Esophagus muscularis mucosa (tissue), 4 donors: ENCODE measurements at regions not wholly inside any gene's neighbourhood (a gene's known extent, or its start where the extent isn't known, plus 50 kb on each side); places are given as distances from the start of the nearest gene placed in this dataset.

Experiments used
- DNase-seq: peaks from one replicate; pipeline ENCODE4 v3.0.0-alpha.2; 2017; ENCODE audit errors: extremely low spot score
- H3K27ac ChIP-seq, 4 donors: fragments of 200-600 bp; sonication (generic); replicated peaks in 1 of 4; 1 replicate in 3 of 4; 2 replicates in 1 of 4; pipeline ENCODE4 v1.5.1; 2016 to 2019; ENCODE audit warnings: mild to moderate bottlenecking in 1 of 4
- H3K27me3 ChIP-seq, 4 donors: fragments of 200-600 bp; sonication (generic); one replicate each; pipeline versions ENCODE4 v1.5.1 to v1.6.0; 2016 to 2019
- H3K36me3 ChIP-seq, 4 donors: fragments of 200-600 bp; sonication (generic); one replicate each; pipeline ENCODE4 v1.5.1; 2016 to 2019
- H3K4me1 ChIP-seq, 4 donors: fragments of 200-600 bp; sonication (generic); one replicate each; pipeline ENCODE4 v1.5.1; 2016 to 2019
- H3K4me3 ChIP-seq, 4 donors: fragments of 200-600 bp; sonication (generic); 1 replicate in 2 of 4; 2 replicates in 2 of 4; pipeline ENCODE4 v1.5.1; 2016 to 2019; ENCODE audit warnings: mild to moderate bottlenecking in 4 of 4, moderate library complexity in 1 of 4
- H3K9me3 ChIP-seq, 4 donors: fragments of 200-600 bp; sonication (generic); 1 replicate in 3 of 4; 2 replicates in 1 of 4; pipeline ENCODE4 v1.5.1; 2016 to 2019
- EP300 ChIP-seq: sonication (generic); formaldehyde crosslinking; IDR thresholded peaks from one replicate; pipeline ENCODE4 v1.6.1; 2017; ENCODE audit warnings: antibody characterized with exemption
- POLR2A ChIP-seq: fragments of 450-650 bp; IDR thresholded peaks from one replicate; pipeline ENCODE4 v1.6.1; 2017; ENCODE audit warnings: antibody characterized with exemption, moderate library complexity, mild to moderate bottlenecking, low read depth
- POLR2AphosphoS5 ChIP-seq, 2 donors: sonication (generic); formaldehyde crosslinking; IDR thresholded peaks; one replicate each; pipeline ENCODE4 v1.6.1; 2017; ENCODE audit warnings: antibody characterized with exemption in 2 of 2
- WGBS: methylation state at CpG from one replicate; pipeline ENCODE4 v1.1.5; 2018; 5-methylcytosine and 5-hydroxymethylcytosine counted together
- intact Hi-C: fragments of 100-400 bp; cut with DNase I; formaldehyde crosslinking; loops from one replicate; pipeline ENCODE4 v1.15.1; 2023
- TF ChIP-seq, protein P1 (sequence below), 3 experiments: fragments of 200-600 bp in 2 of 3; fragments of 450-650 bp in 1 of 3; sonication (generic) in 2 of 3; IDR thresholded peaks; one replicate each; pipeline ENCODE4 v1.5.1; 2017 to 2019; ENCODE audit warnings: antibody characterized with exemption in 3 of 3, mild to moderate bottlenecking in 2 of 3, moderate library complexity in 1 of 3

DNA sequence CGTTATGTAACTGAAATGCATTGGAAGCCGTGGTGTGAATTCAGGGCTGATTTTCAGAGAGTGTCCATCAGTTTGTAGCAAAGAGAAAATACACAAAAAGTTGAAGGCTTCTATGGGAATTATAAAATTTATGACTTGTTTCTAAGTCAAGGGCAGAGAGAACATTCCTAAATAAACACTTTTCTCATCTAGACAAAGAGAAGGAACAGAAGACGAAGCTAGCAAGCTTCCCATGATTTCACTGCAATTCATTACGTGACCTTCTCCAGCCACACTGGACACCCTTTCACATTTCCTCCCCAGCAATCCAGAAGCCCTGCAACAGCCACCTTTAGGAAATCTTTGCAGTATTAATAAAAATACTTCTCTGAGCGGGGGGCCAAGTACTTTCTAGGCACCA, 67.8 kb downstream of the TMEM100 start:
- intact Hi-C loops: no loop called here
- H3K4me1 ChIP-seq: peaks cover 0 to 9% (median 0%) of the 10 kb centered on the region in 4 donors

DNA sequence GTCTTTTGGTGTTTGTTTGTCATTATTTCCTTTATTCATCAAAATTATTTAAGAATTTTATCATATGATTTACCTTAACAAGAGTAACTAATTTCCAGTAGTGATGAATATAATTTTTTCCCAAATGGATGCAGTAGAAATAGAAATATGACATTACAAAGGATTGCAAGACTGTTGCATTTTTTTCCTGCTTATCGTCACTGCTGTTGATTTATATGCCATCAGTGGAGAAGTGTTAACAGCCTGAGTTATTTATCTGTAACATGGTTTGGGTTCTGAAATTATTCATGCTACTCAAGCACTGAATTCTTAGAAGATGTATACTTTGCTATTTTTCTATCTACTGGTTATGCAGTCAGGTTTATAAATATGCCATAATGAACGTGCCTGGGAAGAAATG, 68.6 kb downstream of the TMEM100 start:
- 57% methylated on average over 2 of the region's 2 CpGs for WGBS
- no peaks in the 10 kb centered on the region for H3K36me3 ChIP-seq

More for the DNA sequence above, 67.8 kb downstream of the TMEM100 start:
- Histone ChIP-seq H3K27ac (peak overlapping the region in 1 of 4 donors; percentile 25), H3K9me3 (no peaks in the 10 kb centered on the region), H3K36me3 (no peaks in the 10 kb centered on the region), H3K27me3 (no peaks in the 10 kb centered on the region), H3K4me3 (no peak overlapping the region)
- WGBS: 60% methylated on average over 5 of the region's 5 CpGs
- no peak for DNase-seq
- TF ChIP-seq POLR2AphosphoS5 (IDR thresholded peaks at IDR 0.05): no peak
- no peak for TF ChIP-seq POLR2A
- TF ChIP-seq, protein P1, sequence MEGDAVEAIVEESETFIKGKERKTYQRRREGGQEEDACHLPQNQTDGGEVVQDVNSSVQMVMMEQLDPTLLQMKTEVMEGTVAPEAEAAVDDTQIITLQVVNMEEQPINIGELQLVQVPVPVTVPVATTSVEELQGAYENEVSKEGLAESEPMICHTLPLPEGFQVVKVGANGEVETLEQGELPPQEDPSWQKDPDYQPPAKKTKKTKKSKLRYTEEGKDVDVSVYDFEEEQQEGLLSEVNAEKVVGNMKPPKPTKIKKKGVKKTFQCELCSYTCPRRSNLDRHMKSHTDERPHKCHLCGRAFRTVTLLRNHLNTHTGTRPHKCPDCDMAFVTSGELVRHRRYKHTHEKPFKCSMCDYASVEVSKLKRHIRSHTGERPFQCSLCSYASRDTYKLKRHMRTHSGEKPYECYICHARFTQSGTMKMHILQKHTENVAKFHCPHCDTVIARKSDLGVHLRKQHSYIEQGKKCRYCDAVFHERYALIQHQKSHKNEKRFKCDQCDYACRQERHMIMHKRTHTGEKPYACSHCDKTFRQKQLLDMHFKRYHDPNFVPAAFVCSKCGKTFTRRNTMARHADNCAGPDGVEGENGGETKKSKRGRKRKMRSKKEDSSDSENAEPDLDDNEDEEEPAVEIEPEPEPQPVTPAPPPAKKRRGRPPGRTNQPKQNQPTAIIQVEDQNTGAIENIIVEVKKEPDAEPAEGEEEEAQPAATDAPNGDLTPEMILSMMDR (IDR thresholded peaks at IDR 0.05): no peak
- TF ChIP-seq EP300: no peak

DNA sequence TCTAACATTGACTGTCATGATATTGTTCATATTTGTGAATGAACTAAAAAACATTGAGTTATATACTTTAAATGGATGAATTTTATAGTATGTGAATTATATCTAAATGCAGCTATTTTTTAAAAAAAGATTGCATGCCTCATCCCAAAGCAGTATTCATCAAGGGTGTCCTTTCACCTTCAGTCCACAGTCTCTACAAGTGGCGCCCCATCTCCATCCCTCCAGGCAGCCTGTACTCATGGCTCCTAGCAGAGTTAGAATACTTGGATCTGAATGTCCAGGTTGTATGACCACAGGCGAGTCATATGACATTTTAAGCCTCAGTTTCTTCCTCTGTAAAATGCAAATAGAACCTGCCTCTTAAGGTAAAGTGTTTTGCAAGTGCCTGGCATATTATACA, 69.8 kb downstream of the TMEM100 start:
- Histone ChIP-seq H3K4me1 (no peaks in the 10 kb centered on the region), H3K27me3 (no peaks in the 10 kb centered on the region), H3K36me3 (no peaks in the 10 kb centered on the region), H3K9me3 (no peaks in the 10 kb centered on the region), H3K27ac (no peak overlapping the region), H3K4me3 (no peak overlapping the region)
- WGBS: 97% methylated on average over 2 of the region's 2 CpGs
- intact Hi-C loops: no loop called here
- no peak for DNase-seq
- no peak for TF ChIP-seq EP300
- TF ChIP-seq POLR2AphosphoS5 (IDR thresholded peaks at IDR 0.05): no peak
- no peak for TF ChIP-seq POLR2A
- TF ChIP-seq, protein P1 (IDR thresholded peaks at IDR 0.05): no peak

More for the DNA sequence above, 68.6 kb downstream of the TMEM100 start:
- Histone ChIP-seq H3K4me3 (no peak overlapping the region), H3K27me3 (no peaks in the 10 kb centered on the region), H3K27ac (no peak overlapping the region), H3K4me1 (peaks cover 0 to under 1% (median 0%) of the 10 kb centered on the region in 4 donors), H3K9me3 (no peaks in the 10 kb centered on the region)
- no peak for DNase-seq
- intact Hi-C loops: no loop called here
- TF ChIP-seq EP300 (no peak), POLR2AphosphoS5 (IDR thresholded peaks at IDR 0.05) (no peak), POLR2A (no peak)
- TF ChIP-seq, protein P1 (IDR thresholded peaks at IDR 0.05): no peak

DNA sequence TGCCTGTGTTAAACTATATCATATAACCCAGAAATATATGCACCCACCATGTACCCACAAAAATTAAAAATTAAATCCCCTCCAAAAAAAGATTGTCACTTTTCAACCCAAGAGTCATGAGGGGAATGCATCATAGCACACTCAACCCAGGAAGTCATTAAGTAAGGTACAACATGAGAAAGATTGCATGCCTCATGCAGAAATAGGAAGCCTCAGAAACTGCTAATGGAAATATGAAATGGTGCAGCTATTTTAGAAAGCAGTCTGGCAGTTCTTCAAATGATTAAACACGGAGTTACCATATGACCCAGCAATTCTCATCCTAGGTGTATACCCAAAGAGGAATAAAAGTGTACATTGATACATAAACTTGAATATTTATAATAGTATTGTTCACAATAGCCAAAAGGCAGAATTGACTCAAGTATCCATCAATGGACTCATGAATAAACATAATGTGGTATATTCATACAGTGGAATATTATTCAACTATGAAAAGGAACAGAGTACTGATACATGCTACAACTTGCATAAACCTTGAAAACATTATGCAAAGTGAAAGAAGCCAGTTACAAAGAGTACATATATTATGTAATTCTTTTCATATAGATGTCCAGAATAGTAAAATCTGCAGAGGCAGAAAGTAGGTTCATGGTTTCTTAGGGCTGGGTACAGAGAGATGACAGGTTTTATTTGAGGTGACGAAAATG, 70.4 kb downstream of the TMEM100 start:
- 90% methylated on average over 2 of the region's 2 CpGs for WGBS
- intact Hi-C loops: no loop called here
- no peak for TF ChIP-seq POLR2A
- TF ChIP-seq POLR2AphosphoS5 (IDR thresholded peaks at IDR 0.05): no peak
- TF ChIP-seq, protein P1 (IDR thresholded peaks at IDR 0.05): no peak
- no peak for TF ChIP-seq EP300
- H3K4me3 ChIP-seq: no peak overlapping the region
- H3K4me1 ChIP-seq: no peaks in the 10 kb centered on the region
- no peaks in the 10 kb centered on the region for H3K9me3 ChIP-seq
- H3K36me3 ChIP-seq: no peaks in the 10 kb centered on the region
- no peak for DNase-seq
- no peaks in the 10 kb centered on the region for H3K27me3 ChIP-seq
- no peak overlapping the region for H3K27ac ChIP-seq
